K562 (cell line): ENCODE measurements at regions not wholly inside any gene's neighbourhood (a gene's known extent, or its start where the extent isn't known, plus 50 kb on each side); places are given as distances from the start of the nearest gene placed in this dataset.

ENCODE experiments used
- ATAC-seq: fragments of 200-7000 bp; cut with Tn5 transposase; 3 replicates; pipeline ENCODE4 v1.9.1; 2020; ENCODE audit warnings: moderate library complexity
- BruUV-seq: library from RNA; stranded (reverse); fragments of 400-500 nt; replicated peaks from 2 replicates; lab custom pipeline; 2021; lab: Mats Ljungman, UMichigan
- CTCF ChIA-PET: fragments of 300-600 bp; formaldehyde crosslinking; extraction: SDS; loops from one replicate; lab custom pipeline; 2021; ENCODE audit warnings: low intra/inter-chr PET ratio; lab: Yijun Ruan, JAX
- POLR2A ChIA-PET: fragments of 300-600, 350-650 bp; sonication (Branson Sonifier 250); formaldehyde crosslinking; extraction: SDS; loops from one replicate; lab custom pipeline; 2021; ENCODE audit warnings: antibody characterized with exemption, inconsistent platforms; lab: Yijun Ruan, JAX
- DNase-seq, 4 experiments: peaks; one replicate each; pipeline versions ENCODE4 v3.0.0 to v3.0.0-alpha.2; 2011 to 2018; ENCODE audit warnings: low spot score in 3 of 4, mixed read lengths in 3 of 4; ENCODE audit errors: extremely low read depth in 1 of 4
- FAIRE-seq: peaks from 2 replicates; lab custom pipeline; 2011; peaks lifted over from hg19 to GRCh38; lab: Jason Lieb, UNC
- H2AFZ ChIP-seq: 2 replicates; pipeline ENCODE4 v1.6.0; 2011; ENCODE audit warnings: low read depth, low read length, control low read depth, inconsistent platforms
- H3K27ac ChIP-seq: fragments of 200-600 bp; 3 replicates; pipeline ENCODE4 v1.8.0; 2011; ENCODE audit warnings: low read depth, mild to moderate bottlenecking, control low read depth, inconsistent platforms, low read length, moderate library complexity, mixed read lengths; ENCODE audit errors: extremely low read depth
- H3K27me3 ChIP-seq, 2 experiments: fragments of 300-600 bp in 1 of 2; 2 replicates in 1 of 2; 3 replicates in 1 of 2; pipeline versions ENCODE4 v1.6.0 to v1.8.0; 2011; ENCODE audit warnings: inconsistent platforms in 2 of 2, low read length in 2 of 2, mild to moderate bottlenecking in 1 of 2, mixed read lengths in 1 of 2, moderate library complexity in 1 of 2; ENCODE audit not compliant: control insufficient read depth in 2 of 2, insufficient read depth in 2 of 2
- H3K36me3 ChIP-seq: fragments of 300-600 bp; 3 replicates; pipeline ENCODE4 v1.8.0; 2011; ENCODE audit warnings: mild to moderate bottlenecking, low read length, inconsistent platforms; ENCODE audit not compliant: control insufficient read depth, insufficient read depth
- H3K4me1 ChIP-seq, 2 experiments: fragments of 200-600 bp in 1 of 2; replicated peaks in 1 of 2; 2 replicates in 1 of 2; 3 replicates in 1 of 2; pipeline versions ENCODE4 v1.5.1 to v1.8.0; 2011; ENCODE audit warnings: inconsistent platforms in 2 of 2, low read length in 2 of 2, mild to moderate bottlenecking in 1 of 2, mixed read lengths in 1 of 2, moderate library complexity in 1 of 2; ENCODE audit not compliant: control insufficient read depth in 2 of 2, insufficient read depth in 2 of 2
- H3K4me2 ChIP-seq: 2 replicates; pipeline ENCODE4 v1.6.1; 2011; ENCODE audit warnings: low read length, control low read depth, inconsistent platforms, mixed read lengths; ENCODE audit not compliant: insufficient read depth
- H3K4me3 ChIP-seq: fragments of 200-600 bp; sonication (generic), shearing (Covaris generic); 2 replicates; pipeline ENCODE4 v1.5.1; 2016; ENCODE audit warnings: control low read depth, inconsistent platforms
- H3K79me2 ChIP-seq: fragments of 200-600 bp; 3 replicates; pipeline ENCODE4 v1.8.0; 2011; ENCODE audit warnings: low read length, inconsistent platforms; ENCODE audit not compliant: control insufficient read depth, insufficient read depth
- H3K9ac ChIP-seq, 2 experiments: 2 replicates each; pipeline versions ENCODE4 v1.6.0 to v1.6.1; 2011; ENCODE audit warnings: low read depth in 2 of 2, low read length in 2 of 2, control low read depth in 1 of 2, inconsistent platforms in 1 of 2, mild to moderate bottlenecking in 1 of 2, mixed read lengths in 1 of 2; ENCODE audit not compliant: insufficient read depth in 1 of 2
- H3K9me1 ChIP-seq: one replicate; pipeline ENCODE4 v1.6.0; 2011; ENCODE audit warnings: inconsistent platforms, mild to moderate bottlenecking, low read length, moderate library complexity; ENCODE audit not compliant: control insufficient read depth, insufficient read depth
- H3K9me3 ChIP-seq: replicated peaks from 2 replicates; pipeline ENCODE4 v1.5.1; 2011; ENCODE audit warnings: low read depth, low read length, inconsistent platforms; ENCODE audit not compliant: control insufficient read depth, insufficient read depth
- H4K20me1 ChIP-seq: replicated peaks from 2 replicates; pipeline ENCODE4 v1.6.1; 2011; ENCODE audit warnings: low read length, inconsistent platforms, mixed read lengths; ENCODE audit not compliant: control insufficient read depth, insufficient read depth
- NELFE ChIP-seq: IDR thresholded peaks from 2 replicates; pipeline ENCODE4 v1.6.1; 2011; ENCODE audit warnings: mild to moderate bottlenecking; ENCODE audit not compliant: insufficient read depth, insufficient read length
- SP2 ChIP-seq: IDR thresholded peaks from 2 replicates; pipeline ENCODE4 v1.6.1; 2011; ENCODE audit warnings: mild to moderate bottlenecking, low read depth, low read length, moderate library complexity; ENCODE audit not compliant: poor library complexity, severe bottlenecking; ENCODE audit errors: extremely low read depth
- SRSF3 ChIP-seq: fragments of 200-400 bp; formaldehyde crosslinking; IDR thresholded peaks from 2 replicates; pipeline ENCODE4 v1.6.1; 2016; ENCODE audit warnings: mild to moderate bottlenecking, low read length, moderate library complexity; ENCODE audit not compliant: insufficient read depth
- ZNF12 ChIP-seq: sonication (generic); formaldehyde crosslinking; IDR thresholded peaks from 2 replicates; pipeline ENCODE4 v1.4.0; 2020; ENCODE audit warnings: mild to moderate bottlenecking, missing genetic modification reagents
- ZNF445 ChIP-seq: fragments of 250-450 bp; sonication (Bioruptor Pico); IDR thresholded peaks from 2 replicates; pipeline ENCODE4 v1.4.0; 2020; ENCODE audit warnings: low read depth, mild to moderate bottlenecking, moderate library complexity
- WGBS: fragments of 100-300 bp; shearing (Covaris generic); methylation state at CpG from one replicate; pipeline ENCODE4 v1.1.6; 2016; ENCODE audit warnings: low coverage, mixed read lengths; ENCODE audit not compliant: insufficient coverage; ENCODE audit errors: missing lambda C conversion rate; 5-methylcytosine and 5-hydroxymethylcytosine counted together
- in situ Hi-C: fragments of 300-500 bp; cut with MboI; formaldehyde crosslinking; loops from 4 replicates; pipeline ENCODE4 v1.15.0; 2018; ENCODE audit warnings: inconsistent platforms, mixed read lengths
- intact Hi-C: fragments of 100-400 bp; cut with micrococcal nuclease; formaldehyde crosslinking; loops from 2 replicates; pipeline ENCODE4 v1.14.2; 2022
- TF ChIP-seq, protein P1 (sequence below): fragments of 250-450 bp; sonication (Bioruptor Pico); IDR thresholded peaks from 2 replicates; pipeline ENCODE4 v1.4.0; 2020; ENCODE audit warnings: mild to moderate bottlenecking

DNA sequence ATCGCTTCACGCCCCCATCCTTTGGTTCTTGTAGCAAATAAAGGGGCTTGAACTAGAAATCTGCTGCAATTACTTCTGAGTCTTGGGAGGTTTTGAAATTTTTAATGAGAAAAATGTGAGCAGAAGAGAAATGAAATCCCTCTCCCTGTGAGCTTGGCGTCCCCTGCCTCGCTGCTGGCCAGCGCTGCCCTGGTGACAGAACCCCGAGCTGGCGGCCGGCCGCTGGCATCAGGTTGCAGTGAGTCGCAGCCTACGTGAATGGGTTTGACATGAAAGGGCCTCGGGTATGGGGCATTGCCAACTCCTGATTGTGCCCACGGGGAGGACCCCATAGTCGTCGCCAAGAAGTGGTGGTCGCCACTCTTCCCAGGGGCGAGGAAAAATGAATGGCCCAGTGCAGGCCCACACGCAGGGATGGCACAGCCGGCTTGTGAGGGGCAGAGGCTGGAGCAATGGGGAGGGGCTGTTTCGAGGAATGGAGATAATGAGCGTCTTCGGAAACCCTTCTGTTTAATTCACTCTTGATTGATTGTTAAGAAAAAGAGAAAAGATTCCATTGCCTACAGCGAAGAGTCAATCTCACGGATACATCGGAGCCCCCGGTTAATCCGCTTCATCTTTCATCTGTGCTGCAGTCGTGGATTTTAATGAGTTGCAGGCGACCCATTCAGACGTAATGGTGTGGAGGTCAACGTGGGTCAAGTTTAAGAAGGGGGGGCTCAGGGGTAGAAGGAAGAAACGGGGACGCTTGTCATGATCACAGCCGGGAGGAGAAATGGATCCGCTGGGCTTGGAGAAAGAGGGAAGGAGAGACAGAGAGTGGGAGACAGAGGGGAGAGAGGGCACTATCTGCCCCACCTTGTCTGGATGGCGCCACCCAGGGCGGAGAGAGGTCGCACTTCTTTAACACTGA lies 380.1 kb downstream of the THBS2 start:
- TF ChIP-seq, protein P1, sequence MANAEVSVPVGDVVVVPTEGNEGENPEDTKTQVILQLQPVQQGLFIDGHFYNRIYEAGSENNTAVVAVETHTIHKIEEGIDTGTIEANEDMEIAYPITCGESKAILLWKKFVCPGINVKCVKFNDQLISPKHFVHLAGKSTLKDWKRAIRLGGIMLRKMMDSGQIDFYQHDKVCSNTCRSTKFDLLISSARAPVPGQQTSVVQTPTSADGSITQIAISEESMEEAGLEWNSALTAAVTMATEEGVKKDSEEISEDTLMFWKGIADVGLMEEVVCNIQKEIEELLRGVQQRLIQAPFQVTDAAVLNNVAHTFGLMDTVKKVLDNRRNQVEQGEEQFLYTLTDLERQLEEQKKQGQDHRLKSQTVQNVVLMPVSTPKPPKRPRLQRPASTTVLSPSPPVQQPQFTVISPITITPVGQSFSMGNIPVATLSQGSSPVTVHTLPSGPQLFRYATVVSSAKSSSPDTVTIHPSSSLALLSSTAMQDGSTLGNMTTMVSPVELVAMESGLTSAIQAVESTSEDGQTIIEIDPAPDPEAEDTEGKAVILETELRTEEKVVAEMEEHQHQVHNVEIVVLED (CRISPR knock-in tag): no peak
- no peak for TF ChIP-seq ZNF445 (CRISPR knock-in tag)
- no peak for TF ChIP-seq ZNF12 (CRISPR knock-in tag)
- TF ChIP-seq SP2: no peak
- TF ChIP-seq NELFE: no peak
- TF ChIP-seq SRSF3: no peak
- FAIRE-seq: no peak
- no TSS peak for BruUV-seq

More for the DNA sequence above, 380.1 kb downstream of the THBS2 start:
- Histone ChIP-seq H4K20me1 (peaks cover 8% of the 10 kb centered on the region; the same call in 1 of the 2 replicates), H3K9ac (no peak overlapping the region), H2AFZ (no peak overlapping the region), H3K9me1 (peaks cover 3% of the 10 kb centered on the region), H3K27ac (no peak overlapping the region), H3K36me3 (no peaks in the 10 kb centered on the region), H3K27me3 (peaks cover 60 to 75% of the 10 kb centered on the region in 2 experiments; a peak in 4 of 5 replicates), H3K4me2 (no peak overlapping the region), H3K9me3 (no peaks in the 10 kb centered on the region), H3K4me3 (no peak overlapping the region), H3K4me1 (no peaks in the 10 kb centered on the region), H3K79me2 (no peaks in the 10 kb centered on the region)
- no peak for DNase-seq
- CTCF ChIA-PET: no interaction called here
- no peak for ATAC-seq
- intact Hi-C loops: no loop called here
- in situ Hi-C loops: no loop called here
- POLR2A ChIA-PET: no interaction called here
- WGBS: 0% methylated on average over 38 of the region's 38 CpGs
